Testis (tissue), 2 donors: ENCODE measurements at regions not wholly inside any gene's neighbourhood (a gene's known extent, or its start where the extent isn't known, plus 50 kb on each side); places are given as distances from the start of the nearest gene placed in this dataset.

ENCODE experiments used
- CTCF ChIP-seq, 3 experiments: fragments of 450-650 bp in 2 of 3; fragments of 200-600 bp in 1 of 3; sonication (generic) in 1 of 3; IDR thresholded peaks; one replicate each; pipeline ENCODE4 v1.5.1; 2016 to 2019; ENCODE audit warnings: antibody characterized with exemption in 3 of 3, mild to moderate bottlenecking in 2 of 3, moderate library complexity in 1 of 3
- POLR2A ChIP-seq: fragments of 450-650 bp; IDR thresholded peaks from one replicate; pipeline ENCODE4 v1.6.1; 2017; ENCODE audit warnings: antibody characterized with exemption, mild to moderate bottlenecking, moderate library complexity

- TF ChIP-seq CTCF (IDR thresholded peaks at IDR 0.05) = no peak
- TF ChIP-seq POLR2A = no peak
These were observed 132.6 kb upstream of the CTTNBP2NL start for GRCh38 chr1:112263453-112263852.
